WTC11 (cell line): ENCODE measurements at regions not wholly inside any gene's neighbourhood (a gene's known extent, or its start where the extent isn't known, plus 50 kb on each side); places are given as distances from the start of the nearest gene placed in this dataset.

Experiments used
- ATAC-seq: fragments of 200-7000 bp; cut with Tn5 transposase; 2 replicates; pipeline ENCODE4 v1.10.0; 2021; ENCODE audit warnings: mild to moderate bottlenecking, moderate library complexity
- CTCF ChIA-PET: fragments of 300-600 bp; sonication (Branson Sonifier 250); formaldehyde crosslinking; loops from one replicate; lab custom pipeline; 2021; ENCODE audit warnings: antibody characterized with exemption; lab: Charles Lee
- POLR2A ChIA-PET: fragments of 350-600 bp; sonication (Branson Sonifier 250); formaldehyde crosslinking; loops from one replicate; lab custom pipeline; 2021; ENCODE audit warnings: antibody characterized with exemption; lab: Charles Lee
- DNase-seq: peaks from one replicate; pipeline ENCODE4 v3.0.0; 2021; ENCODE audit warnings: low spot score
- H3K27ac Mint-ChIP-seq: 2 replicates; pipeline ENCODE4 v1.8.0; 2021; ENCODE audit warnings: mixed read lengths
- H3K27me3 Mint-ChIP-seq: 2 replicates; pipeline ENCODE4 v1.8.0; 2021; ENCODE audit warnings: low read depth, mild to moderate bottlenecking, moderate library complexity, mixed read lengths
- H3K36me3 Mint-ChIP-seq: 2 replicates; pipeline ENCODE4 v1.8.0; 2021; ENCODE audit warnings: mixed read lengths
- H3K4me1 Mint-ChIP-seq: 2 replicates; pipeline ENCODE4 v1.8.0; 2022; ENCODE audit warnings: mixed read lengths
- H3K4me3 Mint-ChIP-seq: 2 replicates; pipeline ENCODE4 v1.8.0; 2021; ENCODE audit warnings: mild to moderate bottlenecking, moderate library complexity, mixed read lengths
- H3K9me3 Mint-ChIP-seq: 2 replicates; pipeline ENCODE4 v1.8.0; 2021; ENCODE audit warnings: mixed read lengths
- E2F1 ChIP-seq: sonication (generic); formaldehyde crosslinking; IDR thresholded peaks from 2 replicates; pipeline ENCODE4 v1.8.0; 2022; ENCODE audit warnings: mild to moderate bottlenecking, missing genetic modification reagents
- E2F4 ChIP-seq: sonication (generic); formaldehyde crosslinking; IDR thresholded peaks from 2 replicates; pipeline ENCODE4 v1.8.1; 2022; ENCODE audit warnings: low read depth, mild to moderate bottlenecking, moderate library complexity, missing genetic modification reagents, borderline replicate concordance
- JAZF1 ChIP-seq: fragments of 250-450 bp; sonication (Bioruptor Pico); IDR thresholded peaks from 2 replicates; pipeline ENCODE4 v1.9.0; 2021; ENCODE audit warnings: moderate library complexity, mild to moderate bottlenecking, inconsistent platforms
- NR3C1 ChIP-seq: sonication (generic); formaldehyde crosslinking; conservative IDR thresholded peaks from 2 replicates; pipeline ENCODE4 v1.8.1; 2023; ENCODE audit warnings: low read depth, mild to moderate bottlenecking, missing genetic modification reagents
- STAT6 ChIP-seq: sonication (generic); formaldehyde crosslinking; conservative IDR thresholded peaks from 2 replicates; pipeline ENCODE4 v1.8.1; 2023; ENCODE audit warnings: mild to moderate bottlenecking, low read depth, missing genetic modification reagents, moderate library complexity
- TF ChIP-seq, protein P1 (sequence below): sonication (generic); formaldehyde crosslinking; conservative IDR thresholded peaks from 2 replicates; pipeline ENCODE4 v1.8.1; 2022; ENCODE audit warnings: mild to moderate bottlenecking, missing genetic modification reagents
- TF ChIP-seq, protein P2 (sequence below): fragments of 250-450 bp; sonication (Bioruptor Pico); conservative IDR thresholded peaks from 2 replicates; pipeline ENCODE4 v1.9.0; 2021; ENCODE audit warnings: mild to moderate bottlenecking
- TF ChIP-seq, protein P3 (sequence below): fragments of 250-450 bp; sonication (Bioruptor Pico); IDR thresholded peaks from 2 replicates; pipeline ENCODE4 v1.9.0; 2021; ENCODE audit warnings: mild to moderate bottlenecking

DNA sequence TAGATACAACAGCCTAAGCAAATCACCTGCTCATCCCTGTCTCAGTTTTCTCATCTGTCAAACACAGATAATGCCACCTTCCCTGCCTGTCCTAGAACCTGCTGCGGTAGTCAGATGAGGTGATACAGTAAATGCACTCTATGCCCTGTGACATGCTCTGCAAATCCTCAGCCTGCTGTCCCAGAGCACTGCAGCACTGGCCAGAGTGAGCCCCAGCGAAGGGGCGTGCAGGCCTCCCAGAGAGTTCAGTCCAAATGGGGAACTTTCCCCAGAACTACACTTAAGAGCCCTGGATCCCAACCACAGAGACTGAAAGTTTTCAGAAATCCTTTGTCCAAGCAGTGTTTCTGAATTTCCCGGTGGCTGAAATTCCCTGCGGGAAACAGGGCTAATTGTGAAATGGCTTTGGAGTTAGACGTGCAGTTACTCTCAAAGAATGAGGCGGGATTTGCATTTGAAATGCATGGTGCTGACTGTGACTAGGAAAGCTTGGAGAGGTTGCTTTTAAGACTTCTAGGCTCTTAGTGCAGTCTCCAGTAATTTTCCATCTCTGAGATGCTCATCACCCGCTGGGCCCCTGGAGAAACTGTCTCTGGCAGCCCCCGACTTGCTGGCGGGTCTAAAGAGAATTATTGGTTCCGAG lies 206.5 kb upstream of the AJAP1 start:
- H3K4me1 Mint-ChIP-seq: no peaks in the 10 kb centered on the region
- DNase-seq: no peak

More for the DNA sequence above, 206.5 kb upstream of the AJAP1 start:
- CTCF ChIA-PET: no interaction called here
- ATAC-seq: no peak
- no peak overlapping the region for H3K4me3 Mint-ChIP-seq
- TF ChIP-seq JAZF1 (no peak), STAT6 (no peak), E2F1 (CRISPR knock-in tag) (no peak), NR3C1 (no peak), E2F4 (CRISPR knock-in tag) (no peak)
- TF ChIP-seq, protein P1, sequence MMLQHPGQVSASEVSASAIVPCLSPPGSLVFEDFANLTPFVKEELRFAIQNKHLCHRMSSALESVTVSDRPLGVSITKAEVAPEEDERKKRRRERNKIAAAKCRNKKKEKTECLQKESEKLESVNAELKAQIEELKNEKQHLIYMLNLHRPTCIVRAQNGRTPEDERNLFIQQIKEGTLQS: no peak
- TF ChIP-seq, protein P2, sequence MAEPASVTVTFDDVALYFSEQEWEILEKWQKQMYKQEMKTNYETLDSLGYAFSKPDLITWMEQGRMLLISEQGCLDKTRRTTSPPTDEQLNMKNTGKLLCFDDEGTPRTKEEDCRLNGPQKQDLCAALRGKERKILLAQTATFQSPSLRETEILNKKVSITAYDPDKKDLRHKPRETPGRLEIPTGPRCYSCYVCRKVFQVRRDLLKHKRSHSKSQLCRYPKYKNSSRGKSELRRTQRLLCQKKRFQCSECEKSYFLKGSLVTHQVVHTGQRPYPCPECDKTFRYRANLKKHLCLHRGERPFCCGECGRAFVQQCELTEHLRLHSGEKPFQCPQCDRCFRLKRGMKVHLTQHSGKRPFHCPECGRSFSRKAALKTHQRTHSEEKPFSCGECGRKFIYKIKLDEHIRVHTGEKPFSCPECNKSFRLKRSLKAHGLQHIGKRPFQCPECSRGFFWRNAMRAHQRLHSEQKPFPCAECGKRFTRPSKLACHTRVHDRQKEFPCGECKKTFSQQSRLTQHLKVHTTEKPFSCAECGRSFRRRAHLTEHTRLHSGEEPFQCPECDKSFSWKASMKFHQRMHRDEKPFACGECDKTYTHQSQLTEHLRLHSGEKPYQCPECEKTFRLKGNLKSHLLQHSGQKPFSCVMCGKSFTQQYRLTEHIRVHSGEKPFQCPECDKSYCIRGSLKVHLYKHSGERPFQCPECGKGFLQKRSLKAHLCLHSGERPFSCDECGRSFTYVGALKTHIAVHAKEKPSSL (CRISPR knock-in tag): no peak
- TF ChIP-seq, protein P3, sequence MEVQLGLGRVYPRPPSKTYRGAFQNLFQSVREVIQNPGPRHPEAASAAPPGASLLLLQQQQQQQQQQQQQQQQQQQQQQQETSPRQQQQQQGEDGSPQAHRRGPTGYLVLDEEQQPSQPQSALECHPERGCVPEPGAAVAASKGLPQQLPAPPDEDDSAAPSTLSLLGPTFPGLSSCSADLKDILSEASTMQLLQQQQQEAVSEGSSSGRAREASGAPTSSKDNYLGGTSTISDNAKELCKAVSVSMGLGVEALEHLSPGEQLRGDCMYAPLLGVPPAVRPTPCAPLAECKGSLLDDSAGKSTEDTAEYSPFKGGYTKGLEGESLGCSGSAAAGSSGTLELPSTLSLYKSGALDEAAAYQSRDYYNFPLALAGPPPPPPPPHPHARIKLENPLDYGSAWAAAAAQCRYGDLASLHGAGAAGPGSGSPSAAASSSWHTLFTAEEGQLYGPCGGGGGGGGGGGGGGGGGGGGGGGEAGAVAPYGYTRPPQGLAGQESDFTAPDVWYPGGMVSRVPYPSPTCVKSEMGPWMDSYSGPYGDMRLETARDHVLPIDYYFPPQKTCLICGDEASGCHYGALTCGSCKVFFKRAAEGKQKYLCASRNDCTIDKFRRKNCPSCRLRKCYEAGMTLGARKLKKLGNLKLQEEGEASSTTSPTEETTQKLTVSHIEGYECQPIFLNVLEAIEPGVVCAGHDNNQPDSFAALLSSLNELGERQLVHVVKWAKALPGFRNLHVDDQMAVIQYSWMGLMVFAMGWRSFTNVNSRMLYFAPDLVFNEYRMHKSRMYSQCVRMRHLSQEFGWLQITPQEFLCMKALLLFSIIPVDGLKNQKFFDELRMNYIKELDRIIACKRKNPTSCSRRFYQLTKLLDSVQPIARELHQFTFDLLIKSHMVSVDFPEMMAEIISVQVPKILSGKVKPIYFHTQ (CRISPR knock-in tag): no peak
- TF ChIP-seq, all 79 proteins: peak for 0
- Mint-ChIP-seq H3K27me3 (peaks cover 6% of the 10 kb centered on the region), H3K36me3 (peaks cover 81% of the 10 kb centered on the region), H3K9me3 (peaks cover 85% of the 10 kb centered on the region), H3K27ac (no peak overlapping the region)
- POLR2A ChIA-PET: no interaction called here
